B cell (primary cell): ENCODE measurements at regions not wholly inside any gene's neighbourhood (a gene's known extent, or its start where the extent isn't known, plus 50 kb on each side); places are given as distances from the start of the nearest gene placed in this dataset.

Experiments used
- ATAC-seq: fragments of 200-7000 bp; cut with Tn5 transposase; one replicate; pipeline ENCODE4 v1.10.0; 2021; ENCODE audit warnings: low read depth, mild to moderate bottlenecking, moderate number of reproducible peaks, moderate library complexity
- CTCF ChIA-PET: fragments of 350-600 bp; sonication (Branson Sonifier 250); formaldehyde crosslinking; loops from one replicate; lab custom pipeline; 2021; ENCODE audit warnings: antibody characterized with exemption, inconsistent platforms; lab: Charles Lee
- POLR2A ChIA-PET: fragments of 350-600 bp; sonication (Branson Sonifier 250); formaldehyde crosslinking; loops from one replicate; lab custom pipeline; 2021; ENCODE audit warnings: antibody characterized with exemption; lab: Charles Lee
- DNase-seq: peaks from one replicate; pipeline ENCODE4 v3.0.0; 2013
- H2AFZ ChIP-seq: 2 replicates; pipeline ENCODE4 v1.6.1; 2012; ENCODE audit warnings: mild to moderate bottlenecking, low read depth, low read length; ENCODE audit not compliant: insufficient read depth, poor library complexity, severe bottlenecking
- H3K27ac ChIP-seq, 2 donors: 1 replicate in 1 of 2; 2 replicates in 1 of 2; pipeline ENCODE4 v1.5.1; 2012 to 2013; ENCODE audit warnings: low read length in 2 of 2, mild to moderate bottlenecking in 2 of 2, moderate library complexity in 1 of 2
- H3K27me3 ChIP-seq, 4 experiments: fragments of 200-600 bp in 1 of 4; sonication (generic) in 1 of 4; replicated peaks in 1 of 4; 1 replicate in 2 of 4; 2 replicates in 2 of 4; pipeline versions ENCODE4 v1.6.1 to v1.7.0; 2013 to 2016; ENCODE audit warnings: low read length in 3 of 4, mild to moderate bottlenecking in 2 of 4, mixed read lengths in 1 of 4, moderate library complexity in 1 of 4; ENCODE audit not compliant: insufficient read depth in 4 of 4, control insufficient read depth in 3 of 4; ENCODE audit errors: control extremely low read depth in 1 of 4
- H3K36me3 ChIP-seq, 2 experiments: replicated peaks in 1 of 2; 1 replicate in 1 of 2; 2 replicates in 1 of 2; pipeline versions ENCODE4 v1.6.1 to v1.7.1; 2013; ENCODE audit warnings: low read length in 1 of 2; ENCODE audit not compliant: insufficient read depth in 2 of 2, control insufficient read depth in 1 of 2; ENCODE audit errors: control extremely low read depth in 1 of 2, extremely low read depth in 1 of 2
- H3K4me1 ChIP-seq, 2 donors: fragments of 200-600 bp in 1 of 2; sonication (generic) in 1 of 2; 1 replicate in 1 of 2; 2 replicates in 1 of 2; pipeline versions ENCODE4 v1.5.1 to v1.6.1; 2013 to 2017; ENCODE audit warnings: low read length in 2 of 2; ENCODE audit not compliant: control insufficient read depth in 2 of 2, insufficient read depth in 2 of 2
- H3K4me2 ChIP-seq: replicated peaks from 2 replicates; pipeline ENCODE3; 2012; ENCODE audit warnings: mild to moderate bottlenecking, low read depth, low read length; ENCODE audit not compliant: poor library complexity, severe bottlenecking
- H3K4me3 ChIP-seq, 5 experiments: fragments of 200-600 bp in 1 of 5; sonication (generic) in 1 of 5; 1 replicate in 3 of 5; 2 replicates in 2 of 5; pipeline versions ENCODE4 v1.5.1 to v1.7.0; 2011 to 2016; ENCODE audit warnings: low read length in 4 of 5, mild to moderate bottlenecking in 4 of 5, low read depth in 2 of 5, control low read depth in 1 of 5, moderate library complexity in 1 of 5; ENCODE audit not compliant: insufficient read depth in 1 of 5; ENCODE audit errors: control extremely low read depth in 1 of 5, extremely low read depth in 1 of 5
- H3K79me2 ChIP-seq: fragments of 200-600 bp; sonication (generic); one replicate; pipeline ENCODE4 v1.6.0; 2016; ENCODE audit warnings: low read length; ENCODE audit not compliant: control insufficient read depth, insufficient read depth
- H3K9ac ChIP-seq: fragments of 200-600 bp; sonication (generic); 2 replicates; pipeline ENCODE4 v1.6.1; 2017; ENCODE audit warnings: mild to moderate bottlenecking, low read length, moderate library complexity
- H3K9me3 ChIP-seq, 3 donors: one replicate each; pipeline versions ENCODE4 v1.6.1 to v1.7.1; 2013; ENCODE audit warnings: low read length in 2 of 3; ENCODE audit not compliant: control insufficient read depth in 2 of 3, insufficient read depth in 1 of 3; ENCODE audit errors: control extremely low read depth in 1 of 3
- H4K20me1 ChIP-seq: 2 replicates; pipeline ENCODE4 v1.6.0; 2012; ENCODE audit warnings: mild to moderate bottlenecking, low read length; ENCODE audit not compliant: insufficient read depth, control insufficient read depth, poor library complexity, severe bottlenecking
- H3K27ac Mint-ChIP-seq: one replicate; pipeline ENCODE4 v1.8.0; 2021; ENCODE audit warnings: mixed read lengths
- H3K27me3 Mint-ChIP-seq: one replicate; pipeline ENCODE4 v1.8.0; 2021; ENCODE audit warnings: mixed read lengths
- H3K4me1 Mint-ChIP-seq: one replicate; pipeline ENCODE4 v1.8.0; 2021; ENCODE audit warnings: mixed read lengths
- H3K4me3 Mint-ChIP-seq: one replicate; pipeline ENCODE4 v1.8.0; 2021; ENCODE audit warnings: mixed read lengths
- H3K9me3 Mint-ChIP-seq: one replicate; pipeline ENCODE4 v1.8.0; 2022; ENCODE audit warnings: mixed read lengths; ENCODE audit not compliant: insufficient read depth
- EZH2 ChIP-seq: IDR thresholded peaks from 2 replicates; pipeline ENCODE4 v1.6.1; 2012; ENCODE audit warnings: borderline replicate concordance, low read depth, mild to moderate bottlenecking, moderate library complexity, low read length; ENCODE audit not compliant: insufficient read depth, poor library complexity, severe bottlenecking
- WGBS: methylation state at CpG from one replicate; pipeline ENCODE4 v1.1.5; 2013; ENCODE audit warnings: missing lambda C conversion rate; ENCODE audit not compliant: insufficient coverage; 5-methylcytosine and 5-hydroxymethylcytosine counted together
- intact Hi-C: fragments of 100-400 bp; cut with micrococcal nuclease; formaldehyde crosslinking; loops from one replicate; pipeline ENCODE4 v1.10.0; 2022
- TF ChIP-seq, protein P1 (sequence below): fragments of 200-600 bp; IDR thresholded peaks from one replicate; pipeline ENCODE4 v1.8.0; 2022; ENCODE audit warnings: antibody characterized with exemption, mild to moderate bottlenecking

DNA sequence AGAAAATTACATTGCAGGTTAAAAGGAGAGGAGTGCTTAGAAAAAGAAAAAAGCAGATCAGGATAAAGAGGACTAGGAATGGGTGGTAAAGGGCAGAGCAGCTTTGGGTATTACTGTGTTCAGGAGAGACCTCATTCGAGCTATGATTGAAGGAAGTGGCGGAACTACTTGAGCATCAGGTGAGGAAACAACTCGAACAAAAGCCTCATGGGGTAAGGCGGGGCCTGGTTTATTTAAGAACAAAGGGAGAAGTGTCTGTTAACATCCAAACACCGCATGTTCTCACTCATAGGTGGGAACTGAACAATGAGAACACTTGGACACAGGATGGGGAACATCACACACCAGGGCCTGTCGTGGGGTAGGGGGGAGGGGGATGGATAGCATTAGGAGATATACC, 444.6 kb upstream of the CCDC196 start:
- ATAC-seq (no peak), DNase-seq (no peak)
- Mint-ChIP-seq H3K4me1 (peaks cover 2% of the 10 kb centered on the region), H3K4me3 (no peak overlapping the region), H3K27ac (no peak overlapping the region), H3K27me3 (peaks cover 24% of the 10 kb centered on the region), H3K9me3 (no peaks in the 10 kb centered on the region)
- Histone ChIP-seq H3K27ac (no peak overlapping the region), H3K36me3 (no peaks in the 10 kb centered on the region), H3K79me2 (no peaks in the 10 kb centered on the region), H3K4me1 (no peaks in the 10 kb centered on the region), H2AFZ (no peak overlapping the region), H4K20me1 (no peaks in the 10 kb centered on the region), H3K27me3 (peaks cover 0 to 4% (median 0%) of the 10 kb centered on the region in 4 experiments), H3K4me3 (no peak overlapping the region), H3K9me3 (no peaks in the 10 kb centered on the region), H3K9ac (no peak overlapping the region), H3K4me2 (no peak overlapping the region)
- intact Hi-C loops, result no loop called here
- ChIA-PET POLR2A (no interaction called here), CTCF (no interaction called here)
- TF ChIP-seq, protein P1, sequence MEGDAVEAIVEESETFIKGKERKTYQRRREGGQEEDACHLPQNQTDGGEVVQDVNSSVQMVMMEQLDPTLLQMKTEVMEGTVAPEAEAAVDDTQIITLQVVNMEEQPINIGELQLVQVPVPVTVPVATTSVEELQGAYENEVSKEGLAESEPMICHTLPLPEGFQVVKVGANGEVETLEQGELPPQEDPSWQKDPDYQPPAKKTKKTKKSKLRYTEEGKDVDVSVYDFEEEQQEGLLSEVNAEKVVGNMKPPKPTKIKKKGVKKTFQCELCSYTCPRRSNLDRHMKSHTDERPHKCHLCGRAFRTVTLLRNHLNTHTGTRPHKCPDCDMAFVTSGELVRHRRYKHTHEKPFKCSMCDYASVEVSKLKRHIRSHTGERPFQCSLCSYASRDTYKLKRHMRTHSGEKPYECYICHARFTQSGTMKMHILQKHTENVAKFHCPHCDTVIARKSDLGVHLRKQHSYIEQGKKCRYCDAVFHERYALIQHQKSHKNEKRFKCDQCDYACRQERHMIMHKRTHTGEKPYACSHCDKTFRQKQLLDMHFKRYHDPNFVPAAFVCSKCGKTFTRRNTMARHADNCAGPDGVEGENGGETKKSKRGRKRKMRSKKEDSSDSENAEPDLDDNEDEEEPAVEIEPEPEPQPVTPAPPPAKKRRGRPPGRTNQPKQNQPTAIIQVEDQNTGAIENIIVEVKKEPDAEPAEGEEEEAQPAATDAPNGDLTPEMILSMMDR, result no peak
- TF ChIP-seq EZH2, result no peak
- 95% methylated on average over 3 of the region's 6 CpGs for WGBS

GRCh38 chr14:66043921-66044320, 442.2 kb upstream of the CCDC196 start:
- CTCF ChIA-PET, result no interaction called here
- Histone ChIP-seq H3K27me3 (peaks cover 0 to 4% (median 0%) of the 10 kb centered on the region in 4 experiments), H3K9ac (no peak overlapping the region), H3K4me3 (no peak overlapping the region), H3K36me3 (no peaks in the 10 kb centered on the region), H3K9me3 (no peaks in the 10 kb centered on the region), H4K20me1 (no peaks in the 10 kb centered on the region), H3K4me1 (no peaks in the 10 kb centered on the region), H3K4me2 (no peak overlapping the region), H3K79me2 (no peaks in the 10 kb centered on the region), H3K27ac (no peak overlapping the region), H2AFZ (no peak overlapping the region)
- Mint-ChIP-seq H3K27me3 (peaks cover 25% of the 10 kb centered on the region), H3K27ac (no peak overlapping the region), H3K9me3 (no peaks in the 10 kb centered on the region), H3K4me3 (no peak overlapping the region), H3K4me1 (no peaks in the 10 kb centered on the region)
- POLR2A ChIA-PET, result no interaction called here
- no peak for TF ChIP-seq EZH2
- TF ChIP-seq, protein P1, result no peak
- intact Hi-C loops, result no loop called here
- DNase-seq (no peak), ATAC-seq (no peak)
